SW 1271 (cell line): ENCODE measurements at regions not wholly inside any gene's neighbourhood (a gene's known extent, or its start where the extent isn't known, plus 50 kb on each side); places are given as distances from the start of the nearest gene placed in this dataset.
"Not testable (repeated sequence)": the region's sequence is repeated elsewhere in the genome, so short reads cannot be mapped to it uniquely, and the experiment has no call there.

Experiments used
- DNase-seq, 2 experiments: peaks; one replicate each; lab custom pipeline; 2025; lab: John Stamatoyannopoulos, UW

GRCh38 chr6:113791225-113791624 is 65.9 kb upstream of the MARCKS start:
- not testable (repeated sequence) for DNase-seq

- DNase-seq, result not testable (repeated sequence)
Observed at GRCh38 chr6:113795371-113795770, 61.8 kb upstream of the MARCKS start.

DNA sequence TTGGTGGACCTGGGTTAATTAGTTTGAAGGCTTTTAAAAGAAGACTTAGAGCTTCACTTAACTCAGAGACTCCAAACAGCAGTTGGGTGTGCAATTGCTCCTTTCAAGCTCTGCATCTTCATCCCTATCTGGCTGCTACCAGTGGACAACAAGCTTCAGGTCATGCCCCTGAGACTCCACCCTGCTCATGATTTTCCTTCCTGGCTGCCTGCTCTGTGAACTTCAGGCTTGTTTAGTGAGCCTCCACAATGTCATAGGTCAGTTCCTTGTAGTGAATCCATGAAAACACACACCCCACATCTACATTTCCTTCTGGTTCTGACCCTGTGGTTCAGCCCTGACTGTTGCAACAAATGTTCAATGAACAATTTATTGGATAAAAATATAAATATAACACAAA is 61.1 kb upstream of the MARCKS start:
- no peak for DNase-seq

GRCh38 chr6:113802779-113803178 is 54.4 kb upstream of the MARCKS start:
- no peak for DNase-seq

GRCh38 chr6:113805173-113805790 is 51.9 kb upstream of the MARCKS start:
- DNase-seq, result no peak

GRCh38 chr6:113805811-113806495 is 51.2 kb upstream of the MARCKS start:
- no peak for DNase-seq
